Mesenchymal stem cell (in vitro differentiated cells and primary cell): ENCODE measurements at regions not wholly inside any gene's neighbourhood (a gene's known extent, or its start where the extent isn't known, plus 50 kb on each side); places are given as distances from the start of the nearest gene placed in this dataset.
"Not testable (repeated sequence)": the region's sequence is repeated elsewhere in the genome, so short reads cannot be mapped to it uniquely, and the experiment has no call there.

ENCODE experiments used
- DNase-seq: peaks from one replicate; pipeline ENCODE4 v3.0.0-alpha.2; 2013
- H2AFZ ChIP-seq: one replicate; pipeline ENCODE4 v1.6.1; 2013; ENCODE audit warnings: low read depth, mild to moderate bottlenecking, control low read depth, inconsistent platforms, low read length, moderate library complexity
- H2AK5ac ChIP-seq: 2 replicates; pipeline ENCODE4 v1.6.1; 2013; ENCODE audit warnings: low read length, moderate library complexity, mild to moderate bottlenecking, inconsistent platforms; ENCODE audit not compliant: severe bottlenecking
- H2BK120ac ChIP-seq: one replicate; pipeline ENCODE4 v1.6.1; 2013; ENCODE audit warnings: low read depth, mild to moderate bottlenecking, inconsistent platforms, low read length, moderate library complexity
- H2BK12ac ChIP-seq, 2 experiments: one replicate each; pipeline ENCODE4 v1.6.1; 2013; ENCODE audit warnings: inconsistent platforms in 2 of 2, low read length in 2 of 2, mild to moderate bottlenecking in 2 of 2, moderate library complexity in 2 of 2, control low read depth in 1 of 2
- H2BK15ac ChIP-seq: one replicate; pipeline ENCODE4 v1.6.1; 2013; ENCODE audit warnings: mild to moderate bottlenecking, low read depth, inconsistent platforms; ENCODE audit not compliant: poor library complexity, severe bottlenecking
- H2BK5ac ChIP-seq: 2 replicates; pipeline ENCODE4 v1.6.1; 2013; ENCODE audit warnings: low read depth, mild to moderate bottlenecking, low read length, control low read depth, inconsistent platforms; ENCODE audit not compliant: poor library complexity, severe bottlenecking
- H3K14ac ChIP-seq, 2 experiments: one replicate each; pipeline ENCODE4 v1.6.1; 2013; ENCODE audit warnings: inconsistent platforms in 2 of 2, low read length in 2 of 2, control low read depth in 1 of 2, mild to moderate bottlenecking in 1 of 2, moderate library complexity in 1 of 2
- H3K18ac ChIP-seq, 2 experiments: one replicate each; pipeline ENCODE4 v1.6.1; 2013; ENCODE audit warnings: inconsistent platforms in 2 of 2, low read length in 2 of 2, control low read depth in 1 of 2, low read depth in 1 of 2, mild to moderate bottlenecking in 1 of 2
- H3K23ac ChIP-seq, 2 experiments: one replicate each; pipeline ENCODE4 v1.6.1; 2013; ENCODE audit warnings: inconsistent platforms in 2 of 2, low read length in 2 of 2, mild to moderate bottlenecking in 2 of 2, moderate library complexity in 2 of 2, control low read depth in 1 of 2
- H3K27ac ChIP-seq: 2 replicates; pipeline ENCODE4 v1.5.1; 2013; ENCODE audit warnings: mild to moderate bottlenecking, moderate library complexity, low read length, control low read depth, inconsistent platforms; ENCODE audit not compliant: poor library complexity, severe bottlenecking
- H3K27me3 ChIP-seq, 2 experiments: 2 replicates each; pipeline versions ENCODE4 v1.6.1 to v1.7.0; 2013; ENCODE audit warnings: low read length in 2 of 2, mild to moderate bottlenecking in 2 of 2, moderate library complexity in 2 of 2, control low read depth in 1 of 2, inconsistent platforms in 1 of 2; ENCODE audit not compliant: control insufficient read depth in 1 of 2, insufficient read depth in 1 of 2
- H3K36me3 ChIP-seq, 2 experiments: 2 replicates each; pipeline versions ENCODE4 v1.6.1 to v1.7.0; 2013; ENCODE audit warnings: low read length in 2 of 2, control low read depth in 1 of 2, inconsistent platforms in 1 of 2, low read depth in 1 of 2, mild to moderate bottlenecking in 1 of 2; ENCODE audit not compliant: insufficient read depth in 2 of 2, control insufficient read depth in 1 of 2
- H3K4ac ChIP-seq, 2 experiments: one replicate each; pipeline ENCODE4 v1.6.1; 2013; ENCODE audit warnings: inconsistent platforms in 2 of 2, low read length in 2 of 2, mild to moderate bottlenecking in 2 of 2, moderate library complexity in 2 of 2, control low read depth in 1 of 2, low read depth in 1 of 2
- H3K4me1 ChIP-seq: 2 replicates; pipeline ENCODE4 v1.6.1; 2013; ENCODE audit warnings: low read depth, low read length, control low read depth; ENCODE audit not compliant: control insufficient read depth, insufficient read depth
- H3K4me2 ChIP-seq: 2 replicates; pipeline ENCODE4 v1.6.1; 2013; ENCODE audit warnings: low read length, mild to moderate bottlenecking, inconsistent platforms; ENCODE audit not compliant: poor library complexity, severe bottlenecking
- H3K4me3 ChIP-seq, 2 experiments: 2 replicates each; pipeline versions ENCODE4 v1.5.1 to v1.7.0; 2013; ENCODE audit warnings: low read length in 2 of 2, mild to moderate bottlenecking in 2 of 2, control low read depth in 1 of 2, low read depth in 1 of 2; ENCODE audit not compliant: insufficient read depth in 1 of 2
- H3K79me1 ChIP-seq: replicated peaks from 2 replicates; pipeline ENCODE4 v1.6.1; 2013; ENCODE audit warnings: mild to moderate bottlenecking, control low read depth, low read length, inconsistent platforms; ENCODE audit not compliant: poor library complexity, severe bottlenecking
- H3K9ac ChIP-seq: 2 replicates; pipeline ENCODE4 v1.7.0; 2013; ENCODE audit warnings: mild to moderate bottlenecking, low read length, moderate library complexity
- H3K9me3 ChIP-seq: 2 replicates; pipeline ENCODE4 v1.7.0; 2013; ENCODE audit warnings: mild to moderate bottlenecking, low read length; ENCODE audit not compliant: control insufficient read depth
- H4K8ac ChIP-seq: one replicate; pipeline ENCODE4 v1.6.1; 2013; ENCODE audit warnings: inconsistent platforms, mild to moderate bottlenecking, low read length, moderate library complexity
- H4K91ac ChIP-seq: one replicate; pipeline ENCODE4 v1.6.1; 2013; ENCODE audit warnings: mild to moderate bottlenecking, low read length, inconsistent platforms
- WGBS: methylation state at CpG from one replicate; pipeline ENCODE4 v1.1.7; 2013; ENCODE audit warnings: mixed read lengths; 5-methylcytosine and 5-hydroxymethylcytosine counted together

- not testable (repeated sequence) for H3K14ac ChIP-seq, H3K27ac ChIP-seq, H2BK12ac ChIP-seq, H2BK5ac ChIP-seq, H3K4me3 ChIP-seq, H3K27me3 ChIP-seq, H4K8ac ChIP-seq, H2AFZ ChIP-seq, H3K36me3 ChIP-seq, H3K4ac ChIP-seq, H3K79me1 ChIP-seq, H2AK5ac ChIP-seq, H3K4me1 ChIP-seq, H2BK120ac ChIP-seq, H2BK15ac ChIP-seq, H3K4me2 ChIP-seq, H3K18ac ChIP-seq, DNase-seq, H3K9ac ChIP-seq, H4K91ac ChIP-seq, H3K23ac ChIP-seq, H3K9me3 ChIP-seq
- WGBS = 80% methylated on average over 3 of the region's 3 CpGs
These were observed 261.6 kb downstream of the SV2B start for GRCh38 chr15:91361696-91362095.

- Histone ChIP-seq H2BK5ac (no peak overlapping the region), H3K4me3 (no peak overlapping the region), H3K27ac (no peak overlapping the region), H3K4ac (no peak overlapping the region), H3K4me2 (no peak overlapping the region), H3K14ac (no peak overlapping the region), H3K9ac (no peak overlapping the region), H3K23ac (no peak overlapping the region), H2BK12ac (no peak overlapping the region), H2AFZ (no peak overlapping the region), H3K36me3 (no peaks in the 10 kb centered on the region), H3K18ac (no peak overlapping the region), H4K91ac (no peak overlapping the region), H3K79me1 (no peaks in the 10 kb centered on the region), H2BK15ac (no peak overlapping the region), H2BK120ac (no peak overlapping the region), H4K8ac (no peak overlapping the region), H3K27me3 (peaks cover 0 to 4% of the 10 kb centered on the region in 2 experiments), H2AK5ac (no peak overlapping the region), H3K4me1 (no peaks in the 10 kb centered on the region), H3K9me3 (peaks cover 2% of the 10 kb centered on the region)
- 74% methylated on average over 6 of the region's 6 CpGs for WGBS
- DNase-seq = no peak
These were observed 266.1 kb downstream of the SV2B start for GRCh38 chr15:91366111-91366510.

- H3K36me3 ChIP-seq = no peaks in the 10 kb centered on the region
- H3K18ac ChIP-seq = no peak overlapping the region
- H2AK5ac ChIP-seq = no peak overlapping the region
- H2BK5ac ChIP-seq = no peak overlapping the region
- WGBS = 64% methylated on average over 8 of the region's 9 CpGs
- no peak overlapping the region for H3K27ac ChIP-seq
- H3K9ac ChIP-seq = no peak overlapping the region
- H3K9me3 ChIP-seq = peaks cover 2% of the 10 kb centered on the region
- H2BK120ac ChIP-seq = no peak overlapping the region
- no peak overlapping the region for H2AFZ ChIP-seq
- no peak overlapping the region for H4K8ac ChIP-seq
- H3K23ac ChIP-seq = no peak overlapping the region
- no peak overlapping the region for H3K14ac ChIP-seq
- no peaks in the 10 kb centered on the region for H3K79me1 ChIP-seq
- H2BK12ac ChIP-seq = no peak overlapping the region
- H2BK15ac ChIP-seq = no peak overlapping the region
- no peak overlapping the region for H3K4ac ChIP-seq
- H3K4me3 ChIP-seq = no peak overlapping the region
- DNase-seq = no peak
- peaks cover 0 to 4% of the 10 kb centered on the region in 2 experiments for H3K27me3 ChIP-seq
- H3K4me1 ChIP-seq = no peaks in the 10 kb centered on the region
- H4K91ac ChIP-seq = no peak overlapping the region
- no peak overlapping the region for H3K4me2 ChIP-seq
These were observed 268.6 kb downstream of the SV2B start for GRCh38 chr15:91368611-91369010.

- Histone ChIP-seq H2BK5ac (no peak overlapping the region), H2AFZ (no peak overlapping the region), H3K79me1 (no peaks in the 10 kb centered on the region), H3K18ac (no peak overlapping the region), H3K9ac (no peak overlapping the region), H2AK5ac (no peak overlapping the region), H3K36me3 (no peaks in the 10 kb centered on the region), H3K4me2 (no peak overlapping the region), H3K27me3 (peaks cover 0 to 4% of the 10 kb centered on the region in 2 experiments), H4K91ac (no peak overlapping the region), H3K23ac (no peak overlapping the region), H3K27ac (no peak overlapping the region), H2BK120ac (no peak overlapping the region), H4K8ac (no peak overlapping the region), H2BK12ac (no peak overlapping the region), H3K9me3 (peaks cover 3% of the 10 kb centered on the region), H3K4ac (no peak overlapping the region), H3K14ac (no peak overlapping the region), H3K4me1 (no peaks in the 10 kb centered on the region), H3K4me3 (no peak overlapping the region), H2BK15ac (no peak overlapping the region)
- 72% methylated on average over 7 of the region's 7 CpGs for WGBS
- DNase-seq = no peak
These were observed 269.8 kb downstream of the SV2B start for GRCh38 chr15:91369823-91370222.
